ENCODE measurements at regions not wholly inside any gene's neighbourhood (a gene's known extent, or its start where the extent isn't known, plus 50 kb on each side); places are given as distances from the start of the nearest gene placed in this dataset.

DNA sequence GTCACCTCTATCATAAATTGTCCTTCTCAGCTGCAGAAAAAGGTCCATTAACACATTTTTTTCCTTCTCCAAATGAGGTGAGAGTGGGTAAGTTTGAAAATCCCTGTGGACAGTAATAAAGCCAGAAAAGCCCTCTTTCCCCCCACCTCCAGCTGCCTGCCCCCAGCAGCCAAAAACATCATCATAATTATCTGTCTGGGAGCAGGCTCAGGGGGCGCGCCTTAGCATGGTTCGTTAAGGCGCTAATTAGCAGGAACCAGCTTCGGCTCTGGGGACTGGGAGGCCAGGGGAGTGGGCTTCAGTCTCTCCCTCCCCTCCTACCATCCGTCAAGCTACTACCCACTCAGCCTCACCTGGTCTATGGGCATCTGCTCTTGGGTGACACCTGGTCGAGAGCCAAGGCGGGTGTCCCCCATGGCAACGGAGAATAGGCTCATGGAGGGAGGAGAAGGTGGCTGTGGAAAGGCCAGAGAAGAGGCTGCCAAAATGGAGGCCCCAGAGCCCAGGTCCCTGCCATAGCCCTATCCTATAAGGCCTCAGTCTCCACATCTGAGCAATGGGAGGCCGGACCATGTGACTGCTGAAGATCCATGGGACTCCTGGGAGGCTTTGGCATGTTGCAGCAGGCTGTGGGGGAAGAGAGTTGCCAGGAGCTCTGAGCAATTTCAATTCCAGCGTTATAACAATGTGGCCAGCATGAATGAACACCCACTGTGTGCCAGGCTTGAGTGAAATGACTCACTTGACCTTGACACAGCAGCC lies 140.1 kb upstream of the LINGO1 start:
- no peak overlapping the region for H3K4me3 ChIP-seq (ENCODE audit: low read depth, low read length)
- no peak for DNase-seq (ENCODE audit: low read depth)
- TF ChIP-seq CTCF (IDR thresholded peaks at IDR 0.05; ENCODE audit: insufficient read depth, low read depth, low read length, missing control alignments) = no peak

DNA sequence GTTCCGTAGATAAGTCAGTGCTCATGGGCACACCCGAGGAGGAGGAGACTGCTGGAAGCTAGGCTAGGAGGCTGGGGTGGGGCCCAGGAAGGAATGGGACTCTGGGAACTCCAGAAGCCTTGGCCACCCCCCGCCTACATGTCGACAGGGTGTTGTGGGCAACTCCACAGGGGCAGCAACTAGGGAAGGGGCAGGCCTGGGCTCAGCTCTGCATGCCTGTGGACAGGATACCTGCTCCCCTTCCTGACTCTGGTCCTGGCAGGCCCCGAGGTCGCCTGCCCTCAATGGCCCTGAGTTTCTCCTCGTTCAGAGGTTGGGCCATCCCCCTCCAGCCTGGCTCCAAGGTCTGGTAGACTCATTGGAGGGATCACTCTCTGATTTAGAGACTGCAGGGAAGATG lies 138.9 kb upstream of the LINGO1 start:
- no peak for DNase-seq (ENCODE audit: low read depth)
- no peak for TF ChIP-seq CTCF (IDR thresholded peaks at IDR 0.05; ENCODE audit: insufficient read depth, low read depth, low read length, missing control alignments)
- H3K4me3 ChIP-seq (ENCODE audit: low read depth, low read length) = no peak overlapping the region

- no peak for TF ChIP-seq CTCF (IDR thresholded peaks at IDR 0.05; ENCODE audit: insufficient read depth, low read depth, low read length, missing control alignments)
- DNase-seq (ENCODE audit: low read depth) = no peak
- H3K4me3 ChIP-seq (ENCODE audit: low read depth, low read length) = no peak overlapping the region
These were observed 137.0 kb upstream of the LINGO1 start for GRCh38 chr15:77769700-77770099.

GRCh38 chr15:77768521-77769078 lies 135.9 kb upstream of the LINGO1 start:
- no peak overlapping the region for H3K4me3 ChIP-seq (ENCODE audit: low read depth, low read length)
- TF ChIP-seq CTCF (IDR thresholded peaks at IDR 0.05; ENCODE audit: insufficient read depth, low read depth, low read length, missing control alignments) = no peak
- no peak for DNase-seq (ENCODE audit: low read depth)

GRCh38 chr15:77768107-77768506 lies 135.4 kb upstream of the LINGO1 start:
- no peak for TF ChIP-seq CTCF (IDR thresholded peaks at IDR 0.05; ENCODE audit: insufficient read depth, low read depth, low read length, missing control alignments)
- DNase-seq (ENCODE audit: low read depth) = no peak
- no peak overlapping the region for H3K4me3 ChIP-seq (ENCODE audit: low read depth, low read length)

DNA sequence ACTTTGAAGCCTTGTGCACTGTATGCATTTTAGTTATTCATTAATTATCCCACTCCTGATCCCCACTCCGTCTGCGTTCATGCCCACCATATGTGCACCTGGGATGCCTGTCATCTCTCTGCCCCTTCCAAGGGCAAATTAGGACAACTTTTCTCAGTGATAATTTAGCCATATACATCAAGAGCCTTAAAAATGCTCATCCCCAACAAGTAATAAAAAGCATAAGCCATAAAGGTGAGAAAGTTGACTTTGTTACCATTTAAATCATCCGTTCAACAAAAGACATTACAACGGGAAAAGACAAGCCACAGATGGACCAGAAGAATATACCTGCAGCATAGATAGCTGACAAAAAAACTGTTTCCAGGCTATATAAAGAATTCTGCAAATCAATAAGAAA lies 131.4 kb upstream of the LINGO1 start:
- TF ChIP-seq CTCF (IDR thresholded peaks at IDR 0.05; ENCODE audit: insufficient read depth, low read depth, low read length, missing control alignments) = no peak
- no peak for DNase-seq (ENCODE audit: low read depth)
- no peak overlapping the region for H3K4me3 ChIP-seq (ENCODE audit: low read depth, low read length)

Data from GM12865 (cell line).